H1 (cell line): ENCODE measurements at regions not wholly inside any gene's neighbourhood (a gene's known extent, or its start where the extent isn't known, plus 50 kb on each side); places are given as distances from the start of the nearest gene placed in this dataset.

ENCODE experiments used
- CTCF ChIA-PET: fragments of 300-600 bp; sonication (Branson Sonifier 250); formaldehyde crosslinking; loops from one replicate; lab custom pipeline; 2021; ENCODE audit not compliant: partially characterized antibody; lab: Charles Lee
- POLR2A ChIA-PET: fragments of 300-600 bp; sonication (Branson Sonifier 250); formaldehyde crosslinking; loops from one replicate; lab custom pipeline; 2021; ENCODE audit warnings: inconsistent platforms; ENCODE audit not compliant: partially characterized antibody; lab: Charles Lee
- DNase-seq, 2 experiments: peaks; one replicate each; pipeline versions ENCODE4 v3.0.0 to v3.0.0-alpha.2; 2010 to 2022; ENCODE audit warnings: low spot score in 2 of 2, low read depth in 1 of 2, mixed read lengths in 1 of 2
- FAIRE-seq: peaks from 2 replicates; lab custom pipeline; 2011; peaks lifted over from hg19 to GRCh38; lab: Jason Lieb, UNC
- H2AFZ ChIP-seq: 2 replicates; pipeline ENCODE4 v1.8.1; 2012; ENCODE audit warnings: low read length, inconsistent platforms
- H2AK5ac ChIP-seq: 2 replicates; pipeline ENCODE4 v1.6.1; 2013; ENCODE audit warnings: low read depth, low read length
- H2BK120ac ChIP-seq: replicated peaks from 2 replicates; pipeline ENCODE3; 2013; ENCODE audit warnings: low read depth, low read length, inconsistent platforms
- H2BK12ac ChIP-seq: 2 replicates; pipeline ENCODE4 v1.6.1; 2013; ENCODE audit warnings: low read depth, low read length
- H2BK15ac ChIP-seq: 2 replicates; pipeline ENCODE4 v1.6.1; 2013; ENCODE audit warnings: low read length
- H2BK20ac ChIP-seq: 2 replicates; pipeline ENCODE4 v1.6.1; 2013; ENCODE audit warnings: low read length
- H2BK5ac ChIP-seq: 2 replicates; pipeline ENCODE4 v1.6.1; 2013; ENCODE audit warnings: low read depth, low read length
- H3K14ac ChIP-seq: 2 replicates; pipeline ENCODE4 v1.6.1; 2013; ENCODE audit warnings: inconsistent platforms; ENCODE audit not compliant: insufficient read length
- H3K18ac ChIP-seq: 2 replicates; pipeline ENCODE4 v1.6.1; 2013; ENCODE audit warnings: low read length; ENCODE audit errors: extremely low read depth
- H3K23ac ChIP-seq: 2 replicates; pipeline ENCODE4 v1.6.1; 2013; ENCODE audit warnings: inconsistent platforms; ENCODE audit not compliant: insufficient read length
- H3K23me2 ChIP-seq: 2 replicates; pipeline ENCODE4 v1.6.1; 2013; ENCODE audit warnings: low read depth, low read length
- H3K27ac ChIP-seq: 2 replicates; pipeline ENCODE4 v1.6.1; 2011; ENCODE audit warnings: low read depth, low read length, inconsistent platforms
- H3K27me3 ChIP-seq, 4 experiments: replicated peaks in 1 of 4; 1 replicate in 1 of 4; 2 replicates in 3 of 4; pipeline versions ENCODE4 v1.6.1 to v1.8.1; 2011 to 2013; ENCODE audit warnings: low read length in 3 of 4, mild to moderate bottlenecking in 3 of 4, inconsistent platforms in 2 of 4, mixed read lengths in 2 of 4, moderate library complexity in 1 of 4; ENCODE audit not compliant: control insufficient read depth in 3 of 4, insufficient read depth in 3 of 4; ENCODE audit errors: extremely low read depth in 1 of 4
- H3K36me3 ChIP-seq, 4 experiments: 2 replicates each; pipeline versions ENCODE4 v1.6.1 to v1.8.1; 2011 to 2013; ENCODE audit warnings: mild to moderate bottlenecking in 4 of 4, low read length in 3 of 4, moderate library complexity in 2 of 4, control low read depth in 1 of 4, inconsistent platforms in 1 of 4; ENCODE audit not compliant: insufficient read depth in 4 of 4, control insufficient read depth in 2 of 4
- H3K4ac ChIP-seq: replicated peaks from 2 replicates; pipeline ENCODE3; 2013; ENCODE audit warnings: low read length, low read depth, mixed read lengths, inconsistent platforms; ENCODE audit not compliant: insufficient read length
- H3K4me1 ChIP-seq, 4 experiments: replicated peaks in 1 of 4; 1 replicate in 1 of 4; 2 replicates in 3 of 4; pipeline versions ENCODE4 v1.6.1 to v1.8.1; 2011 to 2013; ENCODE audit warnings: low read length in 3 of 4, inconsistent platforms in 2 of 4, mixed read lengths in 1 of 4; ENCODE audit not compliant: insufficient read depth in 4 of 4, control insufficient read depth in 3 of 4
- H3K4me2 ChIP-seq, 2 experiments: 2 replicates each; pipeline versions ENCODE4 v1.6.1 to v1.8.1; 2011 to 2013; ENCODE audit warnings: low read depth in 2 of 2, low read length in 2 of 2, control low read depth in 1 of 2, inconsistent platforms in 1 of 2, mild to moderate bottlenecking in 1 of 2; ENCODE audit not compliant: insufficient read depth in 1 of 2
- H3K4me3 ChIP-seq, 4 experiments: fragments of 200-600, 300-600 bp in 1 of 4; sonication (generic), shearing (Covaris generic), sonication (Bioruptor Twin) in 1 of 4; 2 replicates each; pipeline versions ENCODE4 v1.5.1 to v1.8.1; 2011 to 2016; ENCODE audit warnings: low read length in 4 of 4, low read depth in 3 of 4, control low read depth in 2 of 4, inconsistent platforms in 2 of 4, mild to moderate bottlenecking in 2 of 4, mixed read lengths in 1 of 4, moderate library complexity in 1 of 4; ENCODE audit not compliant: insufficient read depth in 2 of 4; ENCODE audit errors: extremely low read depth in 1 of 4
- H3K56ac ChIP-seq: replicated peaks from 2 replicates; pipeline ENCODE3; 2013; ENCODE audit warnings: low read depth, mild to moderate bottlenecking, mixed read lengths, low read length, inconsistent platforms; ENCODE audit not compliant: insufficient read length
- H3K79me1 ChIP-seq: 2 replicates; pipeline ENCODE4 v1.6.1; 2013; ENCODE audit warnings: low read depth, low read length, control low read depth
- H3K79me2 ChIP-seq, 2 experiments: 2 replicates each; pipeline versions ENCODE4 v1.6.1 to v1.8.1; 2012 to 2013; ENCODE audit warnings: low read length in 2 of 2, mild to moderate bottlenecking in 2 of 2, inconsistent platforms in 1 of 2; ENCODE audit not compliant: insufficient read depth in 2 of 2, control insufficient read depth in 1 of 2
- H3K9ac ChIP-seq, 4 experiments: replicated peaks in 1 of 4; 1 replicate in 1 of 4; 2 replicates in 3 of 4; pipeline versions ENCODE4 v1.6.1 to v1.8.1; 2011 to 2013; ENCODE audit warnings: low read depth in 3 of 4, low read length in 3 of 4, control low read depth in 2 of 4, mild to moderate bottlenecking in 2 of 4, moderate library complexity in 2 of 4, inconsistent platforms in 1 of 4; ENCODE audit errors: extremely low read depth in 1 of 4
- H3K9me3 ChIP-seq, 2 experiments: 2 replicates each; pipeline versions ENCODE4 v1.6.1 to v1.8.1; 2012 to 2013; ENCODE audit warnings: mild to moderate bottlenecking in 2 of 2, moderate library complexity in 2 of 2, control low read depth in 1 of 2, inconsistent platforms in 1 of 2, low read depth in 1 of 2, low read length in 1 of 2, mixed read lengths in 1 of 2; ENCODE audit not compliant: insufficient read depth in 2 of 2
- H4K20me1 ChIP-seq, 2 experiments: replicated peaks in 1 of 2; 2 replicates each; pipeline versions ENCODE3 to v1.8.1; 2011 to 2013; ENCODE audit warnings: inconsistent platforms in 2 of 2, low read length in 2 of 2, mild to moderate bottlenecking in 1 of 2; ENCODE audit not compliant: insufficient read depth in 2 of 2, control insufficient read depth in 1 of 2
- H4K5ac ChIP-seq: 2 replicates; pipeline ENCODE4 v1.6.1; 2013; ENCODE audit warnings: low read length, low read depth, mixed read lengths, inconsistent platforms; ENCODE audit not compliant: insufficient read length
- H4K8ac ChIP-seq: 2 replicates; pipeline ENCODE4 v1.8.0; 2013; ENCODE audit warnings: mild to moderate bottlenecking, moderate library complexity, low read length, inconsistent platforms; ENCODE audit not compliant: insufficient read depth; ENCODE audit errors: extremely low read depth
- H4K91ac ChIP-seq: replicated peaks from 2 replicates; pipeline ENCODE3; 2013; ENCODE audit warnings: low read length, mixed read lengths, inconsistent platforms; ENCODE audit not compliant: insufficient read length
- CBX5 ChIP-seq: fragments of 300-800, 300-1000 bp; sonication (generic); IDR thresholded peaks from 2 replicates; pipeline ENCODE4 v1.7.1; 2016; ENCODE audit warnings: antibody characterized with exemption, low read length, low read depth
- CREB1 ChIP-seq: IDR thresholded peaks from 2 replicates; pipeline ENCODE4 v1.6.1; 2012; ENCODE audit warnings: inconsistent platforms
- E2F6 ChIP-seq: IDR thresholded peaks from 2 replicates; pipeline ENCODE4 v1.6.1; 2012; ENCODE audit warnings: inconsistent platforms
- EP300 ChIP-seq, 2 experiments: IDR thresholded peaks; 1 replicate in 1 of 2; 2 replicates in 1 of 2; pipeline ENCODE4 v1.6.1; 2011 to 2012; ENCODE audit warnings: low read depth in 2 of 2, low read length in 2 of 2, mild to moderate bottlenecking in 2 of 2, borderline replicate concordance in 1 of 2, inconsistent platforms in 1 of 2, moderate library complexity in 1 of 2
- FOSL1 ChIP-seq: IDR thresholded peaks from 2 replicates; pipeline ENCODE4 v1.6.1; 2011; ENCODE audit warnings: mild to moderate bottlenecking, low read depth, low read length, moderate library complexity; ENCODE audit not compliant: insufficient read depth
- HDAC2 ChIP-seq, 2 experiments: fragments of 300-600 bp in 1 of 2; sonication (generic) in 1 of 2; IDR thresholded peaks; 2 replicates each; pipeline ENCODE4 v1.6.1; 2011 to 2012; ENCODE audit warnings: low read depth in 2 of 2, low read length in 2 of 2, mild to moderate bottlenecking in 2 of 2, moderate library complexity in 2 of 2, borderline replicate concordance in 1 of 2, inconsistent platforms in 1 of 2
- NANOG ChIP-seq: IDR thresholded peaks from 2 replicates; pipeline ENCODE4 v1.6.1; 2011; ENCODE audit warnings: low read length, low read depth, mild to moderate bottlenecking, inconsistent platforms; ENCODE audit not compliant: insufficient read depth, poor library complexity, severe bottlenecking
- POU5F1 ChIP-seq: IDR thresholded peaks from 2 replicates; pipeline ENCODE4 v1.6.1; 2011; ENCODE audit warnings: low read depth, mild to moderate bottlenecking, low read length, moderate library complexity
- SAP30 ChIP-seq: fragments of 300-600 bp; sonication (generic); IDR thresholded peaks from 2 replicates; pipeline ENCODE4 v1.7.1; 2012; ENCODE audit warnings: low read length, moderate library complexity, mild to moderate bottlenecking, inconsistent platforms; ENCODE audit not compliant: insufficient read depth, insufficient replicate concordance
- SIX5 ChIP-seq: IDR thresholded peaks from 2 replicates; pipeline ENCODE4 v1.6.1; 2011; ENCODE audit warnings: mild to moderate bottlenecking, low read depth, low read length
- SP2 ChIP-seq: IDR thresholded peaks from 2 replicates; pipeline ENCODE4 v1.6.1; 2012; ENCODE audit warnings: mild to moderate bottlenecking, low read length, inconsistent platforms
- ZNF274 ChIP-seq: IDR thresholded peaks from 2 replicates; pipeline ENCODE4 v1.7.0; 2012; ENCODE audit warnings: low read length, borderline replicate concordance; ENCODE audit errors: extremely low read depth
- WGBS, 2 experiments: shearing (Covaris generic) in 1 of 2; methylation state at CpG; one replicate each; pipeline versions ENCODE4 v1.1.6 to v1.1.7; 2013 to 2015; ENCODE audit warnings: low lambda C conversion rate in 2 of 2, mixed read lengths in 2 of 2, inconsistent platforms in 1 of 2, low coverage in 1 of 2, missing lambda C conversion rate in 1 of 2; ENCODE audit not compliant: insufficient replicate concordance in 2 of 2, insufficient coverage in 1 of 2, insufficient read length in 1 of 2; ENCODE audit errors: extremely low coverage in 1 of 2, missing lambda C conversion rate in 1 of 2; 5-methylcytosine and 5-hydroxymethylcytosine counted together

- Histone ChIP-seq H3K4ac (no peak overlapping the region), H3K9me3 (no peaks in the 10 kb centered on the region; a peak in 1 of 4 replicates), H3K27me3 (no peaks in the 10 kb centered on the region), H3K14ac (no peak overlapping the region), H4K91ac (no peak overlapping the region), H3K56ac (no peak overlapping the region), H2AFZ (peak overlapping the region; percentile 93), H4K5ac (peak overlapping the region; percentile 68), H3K4me1 (peaks cover 0 to 3% (median 0%) of the 10 kb centered on the region in 4 experiments; a peak in 1 of 7 replicates), H2BK120ac (peak overlapping the region; percentile 50), H4K8ac (peak overlapping the region; percentile 91; the same call in 1 of the 2 replicates), H2BK12ac (no peak overlapping the region), H3K9ac (no peak overlapping the region), H2BK20ac (no peak overlapping the region), H3K27ac (no peak overlapping the region), H2AK5ac (no peak overlapping the region), H3K23me2 (no peaks in the 10 kb centered on the region), H3K79me2 (no peaks in the 10 kb centered on the region), H3K4me2 (no peak overlapping the region), H3K36me3 (no peaks in the 10 kb centered on the region), H2BK5ac (peak overlapping the region; percentile 76; the same call in 1 of the 2 replicates), H3K4me3 (no peak overlapping the region), H4K20me1 (no peaks in the 10 kb centered on the region), H2BK15ac (no peak overlapping the region), H3K23ac (no peak overlapping the region), H3K18ac (no peak overlapping the region), H3K79me1 (no peaks in the 10 kb centered on the region)
- DNase-seq: no peak
- ChIA-PET CTCF (interaction anchor here (1.0 kb wide), 1 partner anchor 23 kb away, joined by 4 read pairs; no protein-coding TSS in a partner anchor), POLR2A (no interaction called here)
- no peak for FAIRE-seq
- WGBS, 2 experiments: 87% methylated on average over 4 of the region's 4 CpGs; no CpG with 5 or more reads in 1 of the 2 experiments
- TF ChIP-seq EP300 (IDR thresholded peaks at IDR 0.05; ENCODE audit: borderline replicate concordance in 1 of 2, low read depth in 2 of 2, low read length in 2 of 2) (no peak), NANOG (no peak), SAP30 (no peak), SIX5 (no peak), POU5F1 (no peak), SP2 (no peak), CREB1 (no peak), HDAC2 (IDR thresholded peaks at IDR 0.05; ENCODE audit: borderline replicate concordance in 1 of 2, low read depth in 2 of 2, low read length in 2 of 2) (no peak), FOSL1 (no peak), CBX5 (no peak), E2F6 (no peak), ZNF274 (no peak)
These were observed 241.2 kb downstream of the PCDH10 start for GRCh38 chr4:133390198-133390855.
